Epithelial cell of proximal tubule (primary cell): ENCODE measurements at regions not wholly inside any gene's neighbourhood (a gene's known extent, or its start where the extent isn't known, plus 50 kb on each side); places are given as distances from the start of the nearest gene placed in this dataset.

Experiments
- DNase-seq: peaks from one replicate; pipeline ENCODE4 v3.0.0-alpha.2; 2011; ENCODE audit warnings: low read depth
- H3K4me3 ChIP-seq: 2 replicates; pipeline ENCODE4 v1.5.1; 2011; ENCODE audit warnings: low read depth, mild to moderate bottlenecking, low read length
- CTCF ChIP-seq: conservative IDR thresholded peaks from 2 replicates; pipeline ENCODE4 v1.5.1; 2012; ENCODE audit warnings: low read depth, mild to moderate bottlenecking, low read length

DNA sequence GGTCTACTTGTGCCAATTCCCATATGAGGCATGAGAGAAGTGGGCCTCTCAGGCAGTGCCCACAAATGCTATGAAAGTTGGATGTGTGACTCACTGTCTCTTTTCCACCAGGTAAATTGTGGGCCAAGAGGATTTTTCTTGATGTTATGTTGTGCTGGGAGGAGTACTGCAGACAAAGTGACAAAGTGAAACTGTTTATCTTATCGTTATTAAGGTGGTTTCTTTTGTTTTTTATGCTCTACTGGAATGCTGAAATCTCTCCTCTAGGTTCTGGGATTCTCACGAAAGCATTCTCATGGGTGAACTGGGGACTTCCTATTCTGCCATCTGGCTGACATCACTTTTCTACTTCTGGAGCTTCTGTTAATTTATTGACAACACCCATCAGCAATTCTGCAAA lies 919.6 kb upstream of the EPHA6 start:
- DNase-seq, result no peak
- no peak for TF ChIP-seq CTCF
- no peak overlapping the region for H3K4me3 ChIP-seq

- H3K4me3 ChIP-seq, result no peak overlapping the region
These were observed 914.9 kb upstream of the EPHA6 start for GRCh38 chr3:95899494-95899893.

GRCh38 chr3:95899911-95900310 lies 914.5 kb upstream of the EPHA6 start:
- no peak for TF ChIP-seq CTCF
- no peak for DNase-seq
- no peak overlapping the region for H3K4me3 ChIP-seq

More at GRCh38 chr3:95899494-95899893, 914.9 kb upstream of the EPHA6 start:
- no peak for TF ChIP-seq CTCF
- DNase-seq, result no peak

DNA sequence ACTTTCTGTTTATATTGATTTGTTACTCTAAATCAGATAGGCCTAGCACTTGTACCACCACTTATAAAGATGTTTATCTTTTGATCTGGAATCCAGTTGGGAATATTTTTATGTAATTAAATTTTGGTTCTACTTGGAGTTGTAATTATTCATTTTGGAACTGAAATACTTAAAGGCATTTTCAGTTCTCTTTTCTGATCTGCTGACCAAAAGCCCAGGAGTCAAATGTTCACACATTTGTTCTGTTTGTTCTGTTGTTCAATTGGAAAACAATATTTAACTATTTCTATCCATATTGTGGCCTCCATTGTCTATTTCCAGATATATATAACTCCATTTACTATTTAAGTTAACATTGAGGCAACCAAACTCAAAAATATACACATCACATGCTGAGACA lies 912.4 kb upstream of the EPHA6 start:
- no peak for TF ChIP-seq CTCF
- no peak for DNase-seq

GRCh38 chr3:95905182-95905581 lies 909.2 kb upstream of the EPHA6 start:
- no peak for TF ChIP-seq CTCF

More for the DNA sequence above, 912.4 kb upstream of the EPHA6 start:
- no peak overlapping the region for H3K4me3 ChIP-seq

DNA sequence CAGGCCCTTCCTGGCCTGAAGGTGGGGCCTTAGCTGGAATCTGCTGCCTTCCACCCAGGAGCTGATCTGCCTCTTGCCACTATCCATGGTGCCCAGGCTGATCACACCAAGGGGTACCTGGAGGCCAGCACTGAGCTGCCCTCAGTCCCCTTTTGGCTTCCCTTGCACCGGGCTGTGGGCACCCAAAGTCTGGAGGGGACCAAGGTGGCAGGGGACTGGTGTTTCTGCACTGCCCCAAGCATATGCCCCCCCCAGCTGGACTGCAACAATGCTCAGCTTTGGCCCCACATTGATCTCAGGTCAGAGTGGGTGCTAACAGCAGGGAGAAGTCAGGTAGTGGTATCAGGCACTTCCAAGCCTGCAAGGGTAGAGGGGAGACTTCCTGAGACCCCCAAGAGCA lies 902.6 kb upstream of the EPHA6 start:
- no peak for DNase-seq
- TF ChIP-seq CTCF, result no peak
- no peak overlapping the region for H3K4me3 ChIP-seq

More at GRCh38 chr3:95905182-95905581, 909.2 kb upstream of the EPHA6 start:
- H3K4me3 ChIP-seq, result no peak overlapping the region
- DNase-seq, result no peak

GRCh38 chr3:95923496-95924210 lies 890.7 kb upstream of the EPHA6 start:
- no peak overlapping the region for H3K4me3 ChIP-seq
- peak; percentile 96 for DNase-seq
- no peak for TF ChIP-seq CTCF
